Muscle of arm (tissue), 1 donor: ENCODE measurements at regions not wholly inside any gene's neighbourhood (a gene's known extent, or its start where the extent isn't known, plus 50 kb on each side); places are given as distances from the start of the nearest gene placed in this dataset.
A peak's percentile ranks its signal among the peaks of the same experiment; 100 is the strongest.

Experiments
- DNase-seq: peaks from one replicate; pipeline ENCODE4 v3.0.0-alpha.2; 2013

- DNase-seq: no peak
Measured at GRCh38 chr4:156241896-156242295, 288.2 kb upstream of the CTSO start.

- DNase-seq: no peak
Measured at GRCh38 chr4:156238171-156238570, 284.5 kb upstream of the CTSO start.

DNA sequence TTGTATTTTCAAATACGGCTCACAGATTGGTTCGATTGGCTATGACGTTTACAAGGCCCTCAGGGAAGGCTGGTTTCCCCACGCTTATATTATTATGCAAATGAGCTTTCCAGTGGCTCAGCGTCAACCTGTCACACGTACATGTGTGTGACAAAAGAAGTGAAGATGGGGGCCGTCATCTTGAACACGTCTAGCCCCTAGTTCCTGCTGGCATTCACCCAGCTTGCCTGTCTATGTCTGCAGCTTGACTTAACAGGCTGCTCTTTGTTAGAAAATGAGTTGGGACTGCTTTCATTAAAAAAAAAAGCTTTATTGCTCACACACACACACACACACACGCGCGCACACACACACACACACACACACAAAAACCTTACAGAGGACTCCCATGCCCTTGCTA, 283.6 kb upstream of the CTSO start:
- DNase-seq: no peak

- no peak for DNase-seq
Measured at GRCh38 chr4:156230176-156230575, 276.5 kb upstream of the CTSO start.

DNA sequence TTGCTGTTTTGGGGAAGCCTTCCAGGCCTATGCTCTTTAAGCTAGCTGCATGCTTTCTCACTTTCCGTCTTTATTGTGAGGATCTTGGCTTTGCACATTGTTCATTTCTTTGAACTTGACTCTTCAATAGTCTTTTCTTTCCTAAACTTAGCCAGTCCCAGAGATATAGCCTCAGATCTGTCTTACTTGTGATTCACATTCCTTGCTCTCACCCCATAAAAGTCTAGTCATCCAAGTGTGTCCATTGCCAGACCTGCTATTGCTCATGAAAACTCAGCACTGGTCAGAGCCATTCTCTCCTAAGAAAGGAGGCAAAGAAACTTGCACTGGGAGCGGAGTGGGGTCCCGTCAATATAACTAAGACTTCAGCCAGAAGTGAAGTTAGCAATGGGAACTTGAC, 275.0 kb upstream of the CTSO start:
- no peak for DNase-seq

- no peak for DNase-seq
Measured at GRCh38 chr4:156227321-156227720, 273.7 kb upstream of the CTSO start.

- no peak for DNase-seq
Measured at GRCh38 chr4:156223985-156224384, 270.3 kb upstream of the CTSO start.

DNA sequence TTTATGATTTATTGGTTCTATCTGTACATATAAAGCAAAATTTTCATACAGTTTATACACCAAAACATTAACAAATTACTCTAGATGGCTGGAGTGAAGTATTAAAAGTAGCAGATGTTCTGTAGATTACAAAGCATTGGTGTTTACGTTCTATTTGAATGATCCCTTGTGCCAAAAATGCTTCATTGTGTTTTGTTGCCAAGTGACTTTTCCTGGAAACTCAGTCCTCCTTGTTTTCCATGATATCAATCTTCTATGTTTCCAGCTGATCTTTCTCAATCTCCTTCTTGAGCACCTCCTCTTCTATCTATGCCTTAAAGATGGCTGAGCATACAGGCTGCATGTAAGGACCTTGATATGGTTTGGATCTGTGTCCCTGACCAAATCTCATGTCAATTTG, 263.6 kb upstream of the CTSO start:
- DNase-seq: no peak

DNA sequence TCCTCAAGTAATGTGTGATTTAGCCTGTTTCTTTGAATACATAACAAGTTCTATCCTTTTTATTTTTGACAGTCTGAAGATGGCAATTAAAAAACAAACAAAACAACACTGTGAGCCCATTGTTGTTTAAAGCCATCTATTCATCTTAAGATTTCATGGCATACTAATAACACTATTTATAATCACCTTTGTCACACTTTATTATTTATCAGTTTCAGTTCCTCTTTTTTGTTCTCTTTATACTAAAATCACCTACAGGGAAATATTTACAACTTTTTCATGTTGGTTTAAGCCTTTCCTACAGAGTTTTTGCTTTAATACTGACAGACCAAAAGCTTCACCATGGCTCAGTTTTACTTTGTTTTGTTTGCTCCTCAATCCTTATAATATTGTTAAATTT, 247.4 kb upstream of the CTSO start:
- no peak for DNase-seq

DNA sequence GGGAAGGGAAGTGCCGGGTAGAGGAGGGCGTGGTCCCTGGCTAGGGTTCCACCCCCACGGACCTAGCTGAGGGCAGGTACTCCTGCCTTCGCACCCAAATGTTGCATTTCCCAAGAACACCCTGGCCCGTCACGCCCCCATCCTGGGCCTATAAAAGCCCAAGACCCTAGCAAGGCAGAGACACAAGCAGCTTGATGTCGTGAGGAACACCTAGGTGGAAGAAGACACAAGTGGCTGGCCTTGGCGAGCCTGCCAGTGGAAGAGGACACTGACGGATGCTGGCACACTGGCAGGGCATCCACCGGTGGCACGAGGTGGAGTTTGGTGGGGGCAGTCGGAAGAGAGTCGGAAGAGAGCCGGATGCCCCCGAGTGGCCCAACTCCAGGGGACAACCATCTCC, 244.8 kb upstream of the CTSO start:
- DNase-seq: no peak

GRCh38 chr4:156197216-156197615, 243.6 kb upstream of the CTSO start:
- DNase-seq: no peak

- DNase-seq: no peak
Measured at GRCh38 chr4:156196722-156197121, 243.1 kb upstream of the CTSO start.

- DNase-seq: no peak
Measured at GRCh38 chr4:156195914-156196313, 242.2 kb upstream of the CTSO start.

DNA sequence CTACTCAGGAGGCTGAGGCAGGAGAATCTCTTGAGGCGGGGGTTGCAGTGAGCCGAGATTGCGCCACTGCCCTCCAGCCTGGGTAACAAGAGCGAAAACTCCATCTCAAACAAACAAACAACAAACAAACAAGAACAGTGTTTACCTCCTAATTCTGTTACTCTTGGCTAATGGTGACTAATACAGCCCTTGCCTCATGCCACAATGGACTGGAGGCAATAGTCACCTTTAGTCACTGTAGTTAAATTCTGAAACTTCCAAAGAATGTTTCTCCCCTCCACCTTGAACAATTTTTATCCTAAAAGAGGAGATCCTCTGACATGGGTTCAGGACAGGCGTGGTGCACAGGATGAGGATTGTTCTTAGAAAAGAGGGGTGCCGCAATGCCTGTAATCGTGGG, 241.2 kb upstream of the CTSO start:
- no peak for DNase-seq

GRCh38 chr4:156193800-156194199, 240.1 kb upstream of the CTSO start:
- peak; percentile 52 for DNase-seq

- no peak for DNase-seq
Measured at GRCh38 chr4:156193106-156193505, 239.4 kb upstream of the CTSO start.

GRCh38 chr4:156192033-156192432, 238.4 kb upstream of the CTSO start:
- DNase-seq: no peak

DNA sequence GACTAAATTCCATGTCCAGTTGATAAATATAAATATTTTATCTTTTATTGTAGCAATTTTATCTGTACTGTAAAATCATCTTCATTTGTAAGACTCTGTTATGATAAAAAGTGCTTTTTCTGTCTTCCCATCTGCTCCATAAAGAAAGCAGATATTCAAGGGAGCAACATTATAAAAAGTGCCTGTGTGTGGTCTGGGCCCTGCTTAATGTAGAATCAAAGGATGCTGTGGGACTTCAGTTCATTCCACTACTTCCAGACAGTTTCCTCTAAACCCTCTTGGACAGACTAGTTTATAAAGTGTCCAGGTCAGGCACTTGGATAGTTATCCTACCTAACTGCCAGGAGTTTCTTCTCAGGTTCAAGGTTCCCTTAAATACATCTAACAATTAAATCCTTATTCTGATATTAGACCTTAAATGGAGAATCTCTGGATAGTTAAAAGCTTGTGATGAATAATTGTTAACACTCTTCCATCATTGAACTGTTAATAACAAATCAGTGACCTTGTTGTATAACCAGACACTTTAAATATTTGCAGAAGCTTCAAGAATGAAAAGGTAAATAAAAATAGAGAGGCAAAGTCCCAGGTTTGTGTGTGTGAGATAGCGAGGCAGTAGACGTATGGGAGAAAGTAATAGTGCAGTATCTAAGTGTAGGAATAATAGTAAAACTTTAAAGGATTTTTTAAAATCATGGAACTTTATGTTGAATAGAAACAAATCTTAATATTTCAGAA, 237.5 kb upstream of the CTSO start:
- no peak for DNase-seq

DNA sequence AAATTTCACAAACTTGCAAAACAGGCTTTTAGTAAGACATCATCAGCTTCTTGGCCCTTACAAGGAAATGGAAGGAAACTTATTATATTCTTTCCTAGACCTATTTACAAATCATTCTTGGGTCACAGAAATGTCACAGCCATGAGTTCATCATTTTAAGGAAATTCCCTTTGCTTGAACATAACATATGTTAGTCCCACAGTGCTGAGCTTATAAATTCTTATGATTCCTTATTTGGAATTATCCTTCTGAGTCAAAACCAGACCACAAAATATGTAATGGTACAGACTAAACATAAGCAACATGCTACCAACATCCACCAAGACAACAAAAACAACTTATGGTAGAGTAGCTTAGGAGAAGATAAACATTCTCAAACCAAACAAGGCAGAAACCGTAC, 236.9 kb upstream of the CTSO start:
- no peak for DNase-seq

DNA sequence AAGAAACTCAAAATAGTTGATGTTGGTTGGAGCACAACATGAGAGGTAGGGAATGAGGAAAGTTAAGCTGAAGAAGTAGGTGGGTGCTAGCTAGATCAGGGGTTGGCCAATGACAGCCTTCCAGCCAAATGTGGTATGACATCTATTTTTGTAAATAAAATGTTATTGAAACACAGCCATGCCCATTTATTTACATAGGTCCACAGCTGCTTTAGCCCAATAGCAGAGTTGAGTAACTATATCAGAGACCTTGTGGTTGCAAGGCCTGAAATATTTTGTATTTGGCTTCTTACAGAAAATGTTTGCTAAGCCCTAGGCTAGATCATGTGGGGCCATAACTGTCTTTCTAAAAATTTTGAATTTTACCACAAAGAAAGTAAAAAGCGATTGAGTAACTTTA, 234.9 kb upstream of the CTSO start:
- DNase-seq: no peak

- no peak for DNase-seq
Measured at GRCh38 chr4:156186111-156186510, 232.4 kb upstream of the CTSO start.

DNA sequence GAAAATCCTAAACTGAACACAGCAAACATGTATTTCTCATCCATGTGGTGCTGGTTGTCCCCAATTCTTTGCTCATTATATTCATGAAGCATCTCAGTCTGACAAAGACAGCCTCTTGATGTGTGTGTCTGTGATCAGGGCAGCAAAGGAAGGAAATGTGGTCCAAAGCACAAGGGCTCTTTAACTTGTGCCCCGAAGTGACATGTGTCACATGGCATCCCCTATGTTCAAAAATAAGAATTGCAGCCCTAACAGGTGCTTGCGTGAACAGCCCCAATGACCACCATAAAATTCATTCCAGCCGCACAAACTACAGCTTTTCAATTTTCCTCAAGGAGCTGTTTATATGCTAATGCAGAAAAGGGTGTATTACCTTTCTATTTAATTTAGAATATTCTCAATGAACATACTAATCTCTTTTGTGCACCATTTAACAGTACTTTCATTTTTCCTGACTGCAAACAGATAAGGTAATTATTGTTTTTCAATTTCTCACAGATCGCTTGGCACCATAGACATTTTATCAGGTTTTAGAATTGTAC, 231.9 kb upstream of the CTSO start:
- DNase-seq: no peak

GRCh38 chr4:156182269-156182668, 228.6 kb upstream of the CTSO start:
- no peak for DNase-seq

GRCh38 chr4:156177941-156178340, 224.3 kb upstream of the CTSO start:
- DNase-seq: no peak
